SK-N-SH (cell line): ENCODE measurements at regions not wholly inside any gene's neighbourhood (a gene's known extent, or its start where the extent isn't known, plus 50 kb on each side); places are given as distances from the start of the nearest gene placed in this dataset.

Source experiments
- CTCF ChIA-PET: fragments of 300-600, 350-600 bp; formaldehyde crosslinking; extraction: SDS; loops from one replicate; lab custom pipeline; 2021; lab: Yijun Ruan, JAX
- POLR2A ChIA-PET: fragments of 350-600 bp; sonication (Branson Sonifier 250); formaldehyde crosslinking; extraction: SDS; loops from one replicate; lab custom pipeline; 2020; ENCODE audit warnings: antibody characterized with exemption, inconsistent platforms; lab: Yijun Ruan, JAX
- DNase-seq: peaks from one replicate; pipeline ENCODE4 v3.0.0; 2012
- H2AFZ ChIP-seq: fragments of 200-600 bp; sonication (generic); 2 replicates; pipeline ENCODE4 v1.8.1; 2016; ENCODE audit warnings: antibody characterized with exemption, mild to moderate bottlenecking, low read depth
- H3F3A ChIP-seq: fragments of 200-600 bp; sonication (generic); replicated peaks from 2 replicates; pipeline ENCODE3; 2016; ENCODE audit warnings: antibody characterized with exemption, mild to moderate bottlenecking; ENCODE audit not compliant: insufficient read depth
- H3K27ac ChIP-seq, 2 experiments: fragments of 200-500 bp in 1 of 2; fragments of 200-600 bp in 1 of 2; sonication (Bioruptor generic) in 1 of 2; sonication (generic), shearing (Covaris generic) in 1 of 2; 2 replicates each; pipeline versions ENCODE4 v1.5.1 to v1.6.1; 2014 to 2016; ENCODE audit warnings: low read depth in 2 of 2, inconsistent platforms in 1 of 2, low read length in 1 of 2, mild to moderate bottlenecking in 1 of 2, mixed read lengths in 1 of 2
- H3K27me3 ChIP-seq: fragments of 200-600 bp; sonication (generic), shearing (Covaris generic); 2 replicates; pipeline ENCODE4 v1.6.1; 2016; ENCODE audit warnings: mixed run types; ENCODE audit not compliant: insufficient read depth
- H3K36me3 ChIP-seq, 2 experiments: fragments of 200-500 bp in 1 of 2; fragments of 200-600 bp in 1 of 2; sonication (Bioruptor generic) in 1 of 2; sonication (generic) in 1 of 2; replicated peaks in 1 of 2; 2 replicates each; pipeline versions ENCODE3 to v1.5.1; 2014 to 2016; ENCODE audit warnings: low read length in 1 of 2, mild to moderate bottlenecking in 1 of 2; ENCODE audit not compliant: insufficient read depth in 2 of 2, control insufficient read depth in 1 of 2
- H3K4me1 ChIP-seq, 2 experiments: fragments of 200-500 bp in 1 of 2; fragments of 200-600 bp in 1 of 2; sonication (Bioruptor generic) in 1 of 2; sonication (generic), shearing (Covaris generic) in 1 of 2; 2 replicates each; pipeline versions ENCODE4 v1.5.1 to v1.6.1; 2014 to 2016; ENCODE audit warnings: low read depth in 1 of 2, low read length in 1 of 2, mixed run types in 1 of 2; ENCODE audit not compliant: insufficient read depth in 2 of 2, control insufficient read depth in 1 of 2
- H3K4me2 ChIP-seq: fragments of 200-600 bp; sonication (generic), shearing (Covaris generic); 2 replicates; pipeline ENCODE4 v1.6.1; 2017; ENCODE audit warnings: mixed run types
- H3K4me3 ChIP-seq, 2 experiments: fragments of 200-500 bp in 1 of 2; fragments of 200-600 bp in 1 of 2; sonication (Bioruptor generic) in 1 of 2; sonication (generic), shearing (Covaris generic) in 1 of 2; 2 replicates each; pipeline versions ENCODE4 v1.5.1 to v1.8.1; 2014 to 2016; ENCODE audit warnings: low read depth in 2 of 2, inconsistent platforms in 1 of 2, low read length in 1 of 2, mild to moderate bottlenecking in 1 of 2, mixed read lengths in 1 of 2, moderate library complexity in 1 of 2
- H3K79me2 ChIP-seq: fragments of 200-600 bp; sonication (generic); 2 replicates; pipeline ENCODE4 v1.8.1; 2017; ENCODE audit warnings: mild to moderate bottlenecking; ENCODE audit not compliant: insufficient read depth
- H3K9ac ChIP-seq: fragments of 200-600 bp; sonication (generic); 2 replicates; pipeline ENCODE4 v1.6.1; 2017; ENCODE audit warnings: mixed run types
- H3K9me2 ChIP-seq: fragments of 200-600 bp; sonication (generic); 2 replicates; pipeline ENCODE4 v1.6.1; 2017; ENCODE audit warnings: mixed run types
- H3K9me3 ChIP-seq: fragments of 200-600 bp; sonication (generic); 2 replicates; pipeline ENCODE4 v1.6.1; 2017; ENCODE audit warnings: mixed run types, mild to moderate bottlenecking, moderate library complexity
- H4K20me1 ChIP-seq: fragments of 200-600 bp; sonication (generic); 2 replicates; pipeline ENCODE4 v1.6.1; 2017; ENCODE audit warnings: mild to moderate bottlenecking, mixed run types; ENCODE audit not compliant: insufficient read depth
- CHD2 ChIP-seq: fragments of 150-350 bp; IDR thresholded peaks from 2 replicates; pipeline ENCODE4 v1.6.1; 2018; ENCODE audit warnings: low read length; ENCODE audit not compliant: partially characterized antibody
- EP300 ChIP-seq, 2 experiments: IDR thresholded peaks; 2 replicates each; pipeline versions ENCODE4 v1.4.0 to v1.6.1; 2012; ENCODE audit warnings: borderline replicate concordance in 1 of 2, low read depth in 1 of 2, low read length in 1 of 2
- EZH2phosphoT487 ChIP-seq: fragments of 200-600 bp; sonication (generic); IDR thresholded peaks from 2 replicates; pipeline ENCODE4 v1.6.1; 2017; ENCODE audit warnings: low read depth, mixed run types, mild to moderate bottlenecking, antibody characterized with exemption, moderate library complexity, borderline replicate concordance
- FOSL2 ChIP-seq: IDR thresholded peaks from 2 replicates; pipeline ENCODE4 v1.4.0; 2012; ENCODE audit warnings: low read depth, mild to moderate bottlenecking, moderate library complexity, borderline replicate concordance
- FOXJ3 ChIP-seq: sonication (generic); formaldehyde crosslinking; IDR thresholded peaks from 2 replicates; pipeline ENCODE4 v1.5.1; 2020; ENCODE audit warnings: mild to moderate bottlenecking, missing genetic modification reagents
- GABPA ChIP-seq: IDR thresholded peaks from 2 replicates; pipeline ENCODE4 v1.4.0; 2012; ENCODE audit warnings: low read depth, mild to moderate bottlenecking
- MEF2A ChIP-seq: IDR thresholded peaks from 2 replicates; pipeline ENCODE4 v1.4.0; 2012; ENCODE audit warnings: low read depth, borderline replicate concordance
- MXI1 ChIP-seq: IDR thresholded peaks from 2 replicates; pipeline ENCODE4 v1.6.1; 2012; ENCODE audit warnings: mild to moderate bottlenecking, low read depth, low read length, improper control_type of control experiment
- POLR2AphosphoS5 ChIP-seq: IDR thresholded peaks from 2 replicates; pipeline ENCODE4 v1.6.1; 2012; ENCODE audit warnings: low read depth, low read length
- RAD21 ChIP-seq: IDR thresholded peaks from 2 replicates; pipeline ENCODE4 v1.6.1; 2012; ENCODE audit warnings: mild to moderate bottlenecking, low read length
- RFX5 ChIP-seq: IDR thresholded peaks from 2 replicates; pipeline ENCODE4 v1.6.1; 2012; ENCODE audit warnings: mild to moderate bottlenecking, improper control_type of control experiment, low read length
- RXRA ChIP-seq: IDR thresholded peaks from 2 replicates; pipeline ENCODE4 v1.4.0; 2012; ENCODE audit warnings: low read depth, mild to moderate bottlenecking, borderline replicate concordance
- SMC3 ChIP-seq: IDR thresholded peaks from 2 replicates; pipeline ENCODE4 v1.6.1; 2012; ENCODE audit warnings: low read depth, low read length, improper control_type of control experiment
- TAF1 ChIP-seq: IDR thresholded peaks from 2 replicates; pipeline ENCODE4 v1.6.1; 2012; ENCODE audit warnings: low read depth, mild to moderate bottlenecking, low read length, moderate library complexity, borderline replicate concordance
- TCF12 ChIP-seq: IDR thresholded peaks from 2 replicates; pipeline ENCODE4 v1.4.0; 2012
- TEAD4 ChIP-seq: IDR thresholded peaks from 2 replicates; pipeline ENCODE4 v1.4.0; 2012; ENCODE audit warnings: mild to moderate bottlenecking, borderline replicate concordance; ENCODE audit not compliant: insufficient read depth
- YY1 ChIP-seq: IDR thresholded peaks from 2 replicates; pipeline ENCODE4 v1.4.0; 2012; ENCODE audit warnings: low read depth, mild to moderate bottlenecking
- WGBS: methylation state at CpG from one replicate; pipeline ENCODE4 v1.1.6; 2017; ENCODE audit warnings: low lambda C conversion rate; 5-methylcytosine and 5-hydroxymethylcytosine counted together
- TF ChIP-seq, protein P1 (sequence below): IDR thresholded peaks from 2 replicates; pipeline ENCODE4 v1.4.0; 2012; ENCODE audit warnings: low read depth
- TF ChIP-seq, protein P2 (sequence below): IDR thresholded peaks from 2 replicates; pipeline ENCODE4 v1.4.0; 2012; ENCODE audit warnings: low read depth, borderline replicate concordance
- TF ChIP-seq, protein P3 (sequence below): fragments of 200-600 bp; sonication (generic); IDR thresholded peaks from 2 replicates; pipeline ENCODE4 v1.6.1; 2017; ENCODE audit warnings: antibody characterized with exemption, mild to moderate bottlenecking, moderate library complexity
- TF ChIP-seq, protein P4 (sequence below): fragments of 150-350 bp; IDR thresholded peaks from 2 replicates; pipeline ENCODE4 v1.6.1; 2016; ENCODE audit warnings: mild to moderate bottlenecking, low read depth, low read length

DNA sequence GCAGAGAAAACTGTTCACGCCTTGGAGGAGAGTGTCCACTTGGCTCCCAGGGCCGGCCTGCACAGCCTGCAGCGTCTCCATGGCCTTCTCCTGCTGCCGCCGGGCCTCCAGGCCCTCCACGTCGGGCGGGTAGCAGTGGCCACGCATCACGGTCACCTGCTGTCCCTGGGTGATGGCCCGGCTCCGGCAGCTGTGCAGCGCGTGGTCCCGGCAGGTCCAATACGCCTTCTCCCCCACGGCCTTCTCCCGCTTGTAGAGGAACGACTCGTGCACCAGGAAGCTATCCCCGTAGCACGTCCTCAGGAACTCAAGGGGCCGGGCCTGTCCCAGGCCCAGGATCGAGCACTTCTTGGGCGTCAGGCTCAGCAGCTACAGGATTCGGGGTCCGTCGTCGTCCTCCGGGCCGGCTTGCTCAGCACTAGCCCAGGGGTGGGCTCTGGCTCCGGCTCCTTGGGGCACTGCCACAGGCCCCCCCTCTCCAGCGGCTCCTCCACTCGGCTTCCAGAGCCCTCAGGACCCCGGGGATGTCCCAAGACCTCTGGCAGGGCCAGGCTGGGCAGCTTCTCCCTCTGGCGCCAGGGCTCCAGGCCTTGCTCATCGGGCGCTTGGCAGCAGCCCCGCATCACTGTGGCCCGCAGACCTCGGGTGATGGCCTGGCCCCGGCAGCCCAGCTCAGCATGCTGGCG lies 83.6 kb upstream of the FXR1 start:
- Histone ChIP-seq H4K20me1 (no peaks in the 10 kb centered on the region), H3K4me1 (no peaks in the 10 kb centered on the region), H3K27me3 (no peaks in the 10 kb centered on the region), H3K36me3 (no peaks in the 10 kb centered on the region), H3K27ac (no peak overlapping the region), H3K9me2 (no peaks in the 10 kb centered on the region), H3K4me3 (no peak overlapping the region), H3K79me2 (no peaks in the 10 kb centered on the region), H3F3A (no peaks in the 10 kb centered on the region), H2AFZ (no peak overlapping the region), H3K9ac (no peak overlapping the region), H3K9me3 (no peaks in the 10 kb centered on the region)
- DNase-seq: peak; percentile 20
- ChIA-PET POLR2A (no interaction called here), CTCF (interaction anchor here (1.5 kb wide), 1 partner anchor 20 kb away, joined by 3 read pairs; no protein-coding TSS in a partner anchor)
- WGBS: 74% methylated on average over 8 of the region's 43 CpGs
- TF ChIP-seq TEAD4 (no peak), CHD2 (no peak), EZH2phosphoT487 (no peak), RFX5 (no peak), SMC3 (no peak), FOXJ3 (CRISPR knock-in tag) (no peak), RXRA (no peak), EP300 (IDR thresholded peaks at IDR 0.05; ENCODE audit: borderline replicate concordance in 1 of 2, low read depth in 1 of 2, low read length in 1 of 2) (no peak)
- TF ChIP-seq, protein P1, sequence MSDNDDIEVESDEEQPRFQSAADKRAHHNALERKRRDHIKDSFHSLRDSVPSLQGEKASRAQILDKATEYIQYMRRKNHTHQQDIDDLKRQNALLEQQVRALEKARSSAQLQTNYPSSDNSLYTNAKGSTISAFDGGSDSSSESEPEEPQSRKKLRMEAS: no peak
- TF ChIP-seq, all 33 proteins: peak for 0
- no peak overlapping the region for H3K4me2 ChIP-seq

DNA sequence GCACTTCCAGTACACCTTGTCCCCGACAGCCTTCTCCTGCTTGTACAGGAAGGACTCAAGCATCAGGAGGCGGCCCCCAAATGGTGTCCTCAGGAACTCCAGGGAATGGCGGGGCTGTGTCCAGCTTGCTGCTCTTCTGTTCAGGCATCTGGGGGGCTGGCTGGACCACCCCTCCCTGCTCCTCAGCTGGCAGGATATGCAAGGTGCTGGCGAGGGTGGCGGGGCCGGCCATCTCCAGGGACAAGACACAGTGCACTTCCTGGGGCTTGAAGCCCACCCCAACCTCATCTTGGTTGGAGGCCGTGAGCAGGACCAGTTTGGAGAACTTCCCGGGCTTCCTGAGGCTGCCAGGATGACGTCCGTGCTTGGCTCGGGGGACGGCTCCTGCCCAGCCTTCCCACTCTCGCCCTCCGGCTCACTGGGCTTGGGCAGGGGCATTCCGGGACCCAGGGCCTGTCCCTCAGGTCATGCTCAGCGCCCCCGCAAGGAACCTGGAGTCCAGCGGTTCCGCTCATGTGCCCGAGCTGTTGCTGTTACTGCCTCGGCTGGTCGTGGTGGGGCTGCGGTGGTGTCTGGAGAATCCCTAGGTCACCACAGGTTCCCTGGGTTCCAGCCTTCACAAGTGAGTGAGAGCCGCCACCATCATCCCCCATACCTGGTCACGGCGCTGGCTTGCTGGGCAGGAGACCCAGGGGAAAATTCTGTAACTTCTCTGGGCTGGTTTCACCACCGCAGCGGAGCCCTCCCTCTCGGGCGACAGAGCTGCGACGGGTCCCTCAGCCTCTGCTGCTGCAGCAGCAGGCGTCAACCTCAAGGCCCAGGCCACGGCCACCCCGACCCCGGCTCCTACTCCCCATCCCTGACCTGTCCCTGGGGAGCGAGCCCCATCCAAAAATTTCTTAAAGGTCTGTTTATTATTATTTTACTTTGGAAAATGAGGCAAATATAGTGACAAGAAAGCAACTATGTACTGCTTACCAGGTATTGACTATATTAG lies 82.8 kb upstream of the FXR1 start:
- H3K4me1 ChIP-seq: no peaks in the 10 kb centered on the region
- H2AFZ ChIP-seq: no peak overlapping the region
- no peaks in the 10 kb centered on the region for H3K27me3 ChIP-seq
- no peak for DNase-seq
- H3K4me3 ChIP-seq: no peak overlapping the region
- no peaks in the 10 kb centered on the region for H3F3A ChIP-seq
- CTCF ChIA-PET: no interaction called here
- no peak overlapping the region for H3K9ac ChIP-seq
- POLR2A ChIA-PET: no interaction called here
- no peaks in the 10 kb centered on the region; the same call in 1 of the 2 replicates for H3K9me2 ChIP-seq
- H3K9me3 ChIP-seq: no peaks in the 10 kb centered on the region
- H3K4me2 ChIP-seq: no peak overlapping the region
- no peaks in the 10 kb centered on the region for H3K36me3 ChIP-seq
- H3K27ac ChIP-seq: no peak overlapping the region
- no peaks in the 10 kb centered on the region for H4K20me1 ChIP-seq
- 63% methylated on average over 16 of the region's 37 CpGs for WGBS
- H3K79me2 ChIP-seq: no peaks in the 10 kb centered on the region
- no peak for TF ChIP-seq POLR2AphosphoS5
- no peak for TF ChIP-seq YY1
- TF ChIP-seq MXI1: no peak
- TF ChIP-seq EZH2phosphoT487: no peak
- TF ChIP-seq, protein P2, sequence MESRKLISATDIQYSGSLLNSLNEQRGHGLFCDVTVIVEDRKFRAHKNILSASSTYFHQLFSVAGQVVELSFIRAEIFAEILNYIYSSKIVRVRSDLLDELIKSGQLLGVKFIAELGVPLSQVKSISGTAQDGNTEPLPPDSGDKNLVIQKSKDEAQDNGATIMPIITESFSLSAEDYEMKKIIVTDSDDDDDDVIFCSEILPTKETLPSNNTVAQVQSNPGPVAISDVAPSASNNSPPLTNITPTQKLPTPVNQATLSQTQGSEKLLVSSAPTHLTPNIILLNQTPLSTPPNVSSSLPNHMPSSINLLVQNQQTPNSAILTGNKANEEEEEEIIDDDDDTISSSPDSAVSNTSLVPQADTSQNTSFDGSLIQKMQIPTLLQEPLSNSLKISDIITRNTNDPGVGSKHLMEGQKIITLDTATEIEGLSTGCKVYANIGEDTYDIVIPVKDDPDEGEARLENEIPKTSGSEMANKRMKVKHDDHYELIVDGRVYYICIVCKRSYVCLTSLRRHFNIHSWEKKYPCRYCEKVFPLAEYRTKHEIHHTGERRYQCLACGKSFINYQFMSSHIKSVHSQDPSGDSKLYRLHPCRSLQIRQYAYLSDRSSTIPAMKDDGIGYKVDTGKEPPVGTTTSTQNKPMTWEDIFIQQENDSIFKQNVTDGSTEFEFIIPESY: no peak
- TF ChIP-seq, protein P3, sequence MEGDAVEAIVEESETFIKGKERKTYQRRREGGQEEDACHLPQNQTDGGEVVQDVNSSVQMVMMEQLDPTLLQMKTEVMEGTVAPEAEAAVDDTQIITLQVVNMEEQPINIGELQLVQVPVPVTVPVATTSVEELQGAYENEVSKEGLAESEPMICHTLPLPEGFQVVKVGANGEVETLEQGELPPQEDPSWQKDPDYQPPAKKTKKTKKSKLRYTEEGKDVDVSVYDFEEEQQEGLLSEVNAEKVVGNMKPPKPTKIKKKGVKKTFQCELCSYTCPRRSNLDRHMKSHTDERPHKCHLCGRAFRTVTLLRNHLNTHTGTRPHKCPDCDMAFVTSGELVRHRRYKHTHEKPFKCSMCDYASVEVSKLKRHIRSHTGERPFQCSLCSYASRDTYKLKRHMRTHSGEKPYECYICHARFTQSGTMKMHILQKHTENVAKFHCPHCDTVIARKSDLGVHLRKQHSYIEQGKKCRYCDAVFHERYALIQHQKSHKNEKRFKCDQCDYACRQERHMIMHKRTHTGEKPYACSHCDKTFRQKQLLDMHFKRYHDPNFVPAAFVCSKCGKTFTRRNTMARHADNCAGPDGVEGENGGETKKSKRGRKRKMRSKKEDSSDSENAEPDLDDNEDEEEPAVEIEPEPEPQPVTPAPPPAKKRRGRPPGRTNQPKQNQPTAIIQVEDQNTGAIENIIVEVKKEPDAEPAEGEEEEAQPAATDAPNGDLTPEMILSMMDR: no peak
- TF ChIP-seq RAD21: no peak
- no peak for TF ChIP-seq TCF12
- no peak for TF ChIP-seq TAF1
- no peak for TF ChIP-seq RFX5
- no peak for TF ChIP-seq GABPA
- no peak for TF ChIP-seq RXRA
- no peak for TF ChIP-seq FOSL2
- TF ChIP-seq, protein P4, sequence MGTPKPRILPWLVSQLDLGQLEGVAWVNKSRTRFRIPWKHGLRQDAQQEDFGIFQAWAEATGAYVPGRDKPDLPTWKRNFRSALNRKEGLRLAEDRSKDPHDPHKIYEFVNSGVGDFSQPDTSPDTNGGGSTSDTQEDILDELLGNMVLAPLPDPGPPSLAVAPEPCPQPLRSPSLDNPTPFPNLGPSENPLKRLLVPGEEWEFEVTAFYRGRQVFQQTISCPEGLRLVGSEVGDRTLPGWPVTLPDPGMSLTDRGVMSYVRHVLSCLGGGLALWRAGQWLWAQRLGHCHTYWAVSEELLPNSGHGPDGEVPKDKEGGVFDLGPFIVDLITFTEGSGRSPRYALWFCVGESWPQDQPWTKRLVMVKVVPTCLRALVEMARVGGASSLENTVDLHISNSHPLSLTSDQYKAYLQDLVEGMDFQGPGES: no peak
- TF ChIP-seq MEF2A: no peak
